HEK293T (cell line): ENCODE measurements at regions not wholly inside any gene's neighbourhood (a gene's known extent, or its start where the extent isn't known, plus 50 kb on each side); places are given as distances from the start of the nearest gene placed in this dataset.

Source experiments
- BHLHE40 ChIP-seq: fragments of 450-650 bp; IDR thresholded peaks from 2 replicates; pipeline ENCODE4 v1.6.1; 2016; ENCODE audit warnings: mild to moderate bottlenecking, moderate library complexity, borderline replicate concordance
- ELF4 ChIP-seq: fragments of 450-650 bp; IDR thresholded peaks from 2 replicates; pipeline ENCODE4 v1.6.1; 2017; ENCODE audit warnings: antibody characterized with exemption
- FOXA1 ChIP-seq: fragments of 450-650 bp; IDR thresholded peaks from 2 replicates; pipeline ENCODE4 v1.6.1; 2016; ENCODE audit warnings: mild to moderate bottlenecking
- FOXK2 ChIP-seq: fragments of 450-650 bp; IDR thresholded peaks from 2 replicates; pipeline ENCODE4 v1.6.1; 2016; ENCODE audit warnings: mild to moderate bottlenecking
- FOXM1 ChIP-seq: fragments of 450-650 bp; IDR thresholded peaks from 2 replicates; pipeline ENCODE4 v1.6.1; 2017; ENCODE audit warnings: mild to moderate bottlenecking, borderline replicate concordance
- HDGF ChIP-seq: fragments of 450-650 bp; IDR thresholded peaks from 2 replicates; pipeline ENCODE4 v1.6.1; 2017; ENCODE audit warnings: antibody characterized with exemption, borderline replicate concordance
- LEF1 ChIP-seq: fragments of 450-650 bp; IDR thresholded peaks from 2 replicates; pipeline ENCODE4 v1.6.1; 2017; ENCODE audit warnings: mild to moderate bottlenecking, borderline replicate concordance
- NFRKB ChIP-seq: fragments of 450-650 bp; IDR thresholded peaks from 2 replicates; pipeline ENCODE4 v1.6.1; 2016; ENCODE audit warnings: mild to moderate bottlenecking, moderate library complexity
- SP1 ChIP-seq: fragments of 450-650 bp; IDR thresholded peaks from 2 replicates; pipeline ENCODE4 v1.6.1; 2017
- SUZ12 ChIP-seq: fragments of 450-650 bp; IDR thresholded peaks from 2 replicates; pipeline ENCODE4 v1.6.1; 2016; ENCODE audit warnings: mild to moderate bottlenecking
- TARDBP ChIP-seq: fragments of 450-650 bp; IDR thresholded peaks from 2 replicates; pipeline ENCODE4 v1.6.1; 2016
- ZNF384 ChIP-seq: fragments of 450-650 bp; IDR thresholded peaks from 2 replicates; pipeline ENCODE4 v1.6.1; 2016

- TF ChIP-seq HDGF: no peak
- TF ChIP-seq SP1: no peak
- TF ChIP-seq FOXA1: no peak
- no peak for TF ChIP-seq ELF4
- no peak for TF ChIP-seq TARDBP
- no peak for TF ChIP-seq SUZ12
- TF ChIP-seq FOXK2: no peak
- no peak for TF ChIP-seq FOXM1
- no peak for TF ChIP-seq ZNF384
- TF ChIP-seq BHLHE40: no peak
- no peak for TF ChIP-seq NFRKB
- TF ChIP-seq LEF1: no peak
These were observed 53.4 kb upstream of the BDKRB2 start for GRCh38 chr14:96151242-96151641.
